ENCODE measurements at regions not wholly inside any gene's neighbourhood (a gene's known extent, or its start where the extent isn't known, plus 50 kb on each side); places are given as distances from the start of the nearest gene placed in this dataset.

DNA sequence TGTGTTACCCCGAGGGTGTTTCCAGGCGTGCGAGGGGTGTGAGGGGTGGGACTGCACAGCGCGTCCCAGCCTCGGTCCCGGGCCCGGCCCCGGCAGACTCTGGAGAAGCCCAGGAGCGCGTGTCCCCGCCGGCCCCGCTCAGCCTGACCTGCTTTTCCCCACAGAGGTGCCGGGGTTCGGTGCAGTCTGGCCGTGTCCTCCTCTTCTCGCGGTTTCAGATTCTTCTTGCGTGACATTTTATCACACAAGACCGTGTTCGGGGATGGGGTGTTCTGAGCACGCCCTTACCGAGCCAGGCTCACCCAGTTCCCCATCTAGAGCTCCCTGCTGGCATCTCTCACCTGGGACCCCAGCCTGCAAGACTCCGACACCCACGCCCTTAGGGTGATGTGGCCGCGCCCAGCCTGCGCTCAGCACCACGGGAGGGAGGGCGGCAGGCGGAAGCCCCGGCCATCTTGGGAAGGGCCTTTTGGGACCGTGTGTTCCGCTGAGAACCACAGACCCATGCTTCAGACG, 775.6 kb downstream of the BRD1 start:
- DNase-seq = peak; percentile 15

DNA sequence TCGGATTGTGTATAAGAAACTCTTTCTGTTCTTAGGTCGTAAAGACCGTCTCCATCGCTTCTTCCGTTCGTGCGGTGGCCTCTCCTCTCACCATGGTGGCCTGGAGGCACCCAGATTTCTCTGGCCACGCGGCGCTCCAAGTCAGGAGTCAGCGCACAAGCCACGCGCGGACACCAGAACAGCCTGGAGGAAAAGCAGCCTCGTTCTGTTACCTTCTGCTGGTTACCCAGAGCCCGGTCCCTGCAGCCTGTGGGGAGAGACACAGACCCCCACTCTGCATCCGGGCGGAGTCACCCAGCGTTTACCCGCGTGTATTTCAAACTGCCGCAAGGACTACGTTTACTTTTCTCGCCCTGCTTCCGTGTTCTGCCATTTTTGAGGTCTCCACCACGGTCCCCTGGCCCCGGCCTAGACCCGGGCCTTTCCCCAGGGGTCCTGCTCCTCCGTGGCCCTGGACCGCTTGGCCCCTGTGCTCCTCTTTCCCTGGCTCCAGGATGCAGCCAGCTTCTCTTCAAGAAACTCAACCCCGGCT, 776.1 kb downstream of the BRD1 start:
- no peak for DNase-seq

DNA sequence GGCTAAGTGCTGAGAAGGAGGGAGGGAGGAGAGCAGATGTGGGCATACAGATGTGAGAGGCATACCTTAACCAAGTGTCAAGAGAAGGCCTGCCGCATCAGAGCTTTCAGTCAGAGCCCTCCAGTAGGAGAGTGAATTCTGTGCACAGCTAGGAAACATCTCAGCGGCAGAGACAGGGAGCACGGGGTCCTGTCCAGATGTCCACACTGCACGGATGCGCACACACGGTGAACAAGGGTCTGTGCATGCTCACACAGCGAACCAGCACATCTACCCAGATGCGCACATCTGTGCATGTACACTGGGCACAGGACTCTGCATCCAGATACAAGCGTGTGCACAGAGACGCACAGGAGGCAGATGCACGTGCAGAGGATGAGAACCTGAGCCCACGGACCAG, 778.0 kb downstream of the BRD1 start:
- no peak for DNase-seq

DNA sequence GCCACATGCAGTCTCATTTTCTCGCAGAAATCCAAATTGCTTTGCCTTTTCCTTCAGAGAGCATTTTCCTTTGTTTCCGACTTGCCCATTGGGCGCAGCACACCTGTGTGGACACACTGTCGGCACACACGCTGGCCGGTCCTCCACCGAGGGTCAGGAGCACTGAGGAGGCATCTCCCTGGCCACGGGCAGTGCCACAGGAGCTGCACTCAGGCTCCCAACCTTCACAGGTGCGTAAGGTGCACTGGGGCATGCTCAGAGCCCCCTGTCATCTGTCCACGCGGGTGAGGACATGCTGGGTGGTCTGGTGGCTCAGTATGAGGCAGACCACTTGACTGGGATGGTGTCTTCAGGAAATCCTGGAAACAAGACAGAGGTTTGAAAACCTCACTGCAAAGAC, 779.1 kb downstream of the BRD1 start:
- no peak for DNase-seq

DNA sequence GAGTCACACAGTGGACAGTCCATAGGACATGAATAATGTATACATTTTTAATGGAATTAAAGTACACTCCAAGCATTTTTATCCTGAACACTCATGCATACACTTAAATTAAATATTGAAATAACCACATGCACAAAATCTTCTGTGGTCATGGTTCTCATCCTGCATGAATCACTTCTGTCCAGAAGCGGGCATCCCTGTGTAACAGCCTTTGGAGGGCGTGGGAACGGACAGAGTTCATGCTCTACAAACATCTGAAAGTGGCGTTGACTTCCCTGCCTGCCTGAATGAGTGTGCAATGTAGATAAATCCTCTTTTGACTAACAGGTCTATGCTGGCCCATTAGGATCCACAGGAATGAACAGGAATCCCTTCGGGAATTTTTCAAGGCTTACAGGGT, 780.2 kb downstream of the BRD1 start:
- no peak for DNase-seq

DNA sequence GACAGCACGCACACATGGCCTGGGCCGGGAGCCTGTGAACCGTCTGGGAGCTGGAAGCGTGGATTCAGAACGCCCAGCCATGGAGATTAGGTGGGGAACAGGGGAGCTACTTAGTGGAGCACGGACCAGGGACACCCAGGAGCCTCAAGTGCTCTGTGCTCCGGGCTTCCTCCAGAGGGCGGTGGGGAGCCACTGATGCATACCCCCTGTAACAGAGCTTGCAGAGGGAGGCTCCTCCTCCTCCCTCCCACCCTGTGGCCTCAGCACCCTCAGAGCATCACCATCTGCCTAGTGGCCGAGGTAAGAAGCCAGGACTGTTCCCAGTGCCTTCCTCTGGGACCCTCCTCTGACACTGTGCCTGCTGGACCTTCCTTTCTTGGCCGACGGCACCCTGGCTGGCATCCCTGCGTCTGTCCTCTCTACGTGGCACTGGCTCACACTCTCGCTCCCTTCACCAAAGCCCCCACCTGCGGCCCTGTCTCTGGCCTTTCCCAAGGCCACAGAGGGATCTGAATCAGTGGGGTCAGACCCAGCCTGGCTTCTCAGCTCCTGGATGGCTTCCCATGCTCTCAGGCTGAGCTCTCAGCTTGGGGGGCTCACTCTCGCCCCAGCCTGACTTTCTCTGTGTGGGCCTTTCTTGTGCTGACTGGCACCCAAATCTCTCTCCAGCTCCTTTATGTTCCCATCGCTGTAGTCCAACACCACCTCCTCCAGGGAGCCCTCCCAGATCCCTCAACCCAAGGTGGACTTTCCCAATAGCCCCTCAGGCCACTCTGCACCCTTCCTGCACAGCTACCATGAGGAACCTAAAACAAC, 780.9 kb downstream of the BRD1 start:
- DNase-seq = peak; percentile 3

DNA sequence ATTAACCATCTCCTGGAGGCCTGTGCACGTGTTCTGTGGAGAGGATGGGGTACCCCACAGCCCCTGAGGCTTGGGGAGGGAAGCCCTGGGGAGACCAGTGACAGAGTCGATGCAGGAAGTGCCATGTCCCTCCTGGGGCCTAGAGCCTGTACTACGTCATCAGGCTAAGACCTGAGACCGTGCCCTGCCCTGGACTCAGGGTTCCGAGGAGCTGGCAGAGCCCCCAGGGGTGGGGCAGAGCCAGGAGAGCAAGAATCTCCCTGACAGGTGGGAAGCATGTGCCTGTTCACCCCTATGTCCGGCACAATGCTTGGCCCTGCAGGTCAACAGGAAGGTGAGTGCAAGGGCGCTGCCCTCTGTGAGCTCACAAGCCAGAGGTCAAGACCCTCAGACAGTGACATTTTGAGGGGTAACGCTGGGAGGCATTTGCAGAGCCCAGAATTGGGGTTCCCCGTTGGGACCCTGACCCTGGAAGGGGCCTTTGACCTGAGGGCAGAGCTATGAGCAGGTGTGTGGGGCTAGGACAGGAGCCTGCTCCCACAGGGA, 781.6 kb downstream of the BRD1 start:
- DNase-seq = no peak

DNA sequence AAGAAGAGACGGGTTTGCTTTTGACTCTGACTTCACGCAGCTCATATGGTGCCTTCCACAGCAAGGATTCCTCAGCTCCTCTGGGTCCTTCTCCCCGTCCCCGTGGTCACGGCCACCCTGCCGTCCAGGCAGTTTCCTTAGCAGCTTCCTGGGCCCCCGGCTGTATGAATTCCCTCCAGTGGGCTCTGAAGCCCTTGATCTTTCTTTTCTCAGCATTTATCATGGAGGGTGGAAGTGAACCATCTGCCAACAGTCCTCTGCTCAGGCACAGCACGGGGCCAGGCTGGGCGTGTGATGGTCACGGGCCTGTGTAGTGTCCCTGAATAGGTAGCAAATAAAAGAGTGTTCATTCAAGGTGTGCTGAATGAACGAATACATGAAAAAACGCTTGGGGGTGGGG, 782.4 kb downstream of the BRD1 start:
- no peak for DNase-seq

DNA sequence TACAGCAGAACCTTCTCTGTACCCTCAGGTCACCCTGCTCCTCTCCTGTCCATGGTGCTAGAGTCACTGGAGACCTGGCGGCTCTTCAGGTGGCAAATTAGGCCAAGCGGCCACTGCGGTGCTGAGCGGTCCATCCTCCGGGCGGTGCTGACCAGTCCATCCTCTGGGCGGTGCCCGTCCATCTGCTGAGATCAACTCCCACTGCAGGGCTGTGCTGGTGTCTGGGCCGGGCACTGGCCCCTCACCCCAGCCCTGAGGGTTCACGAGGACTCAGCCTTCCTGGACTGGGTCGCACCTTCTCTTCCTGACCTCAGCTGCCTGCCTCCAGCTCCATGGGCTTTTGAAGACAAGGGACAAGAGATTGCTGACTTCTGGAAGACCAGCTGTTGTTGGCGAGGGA, 782.9 kb downstream of the BRD1 start:
- DNase-seq = no peak

DNA sequence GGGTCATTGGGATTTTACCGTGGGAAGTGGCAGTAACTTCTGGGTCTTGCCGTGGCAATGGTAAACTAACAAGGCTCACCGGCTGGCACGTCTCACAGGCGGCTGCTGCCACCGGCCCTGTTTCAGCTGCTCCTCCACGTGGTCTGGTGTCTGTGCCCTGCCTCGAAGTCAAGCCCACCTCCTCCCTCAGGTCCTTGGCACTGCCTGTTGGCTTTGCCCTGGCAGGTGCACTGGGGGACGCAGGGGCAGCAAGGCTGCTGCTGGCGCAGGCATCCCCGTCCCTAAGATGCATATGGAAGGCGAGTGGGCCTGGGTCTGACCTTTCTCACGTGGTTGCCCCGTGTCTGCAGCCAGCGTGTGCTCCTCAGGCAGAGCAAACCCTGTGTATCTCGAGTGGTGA, 783.6 kb downstream of the BRD1 start:
- DNase-seq = no peak

DNA sequence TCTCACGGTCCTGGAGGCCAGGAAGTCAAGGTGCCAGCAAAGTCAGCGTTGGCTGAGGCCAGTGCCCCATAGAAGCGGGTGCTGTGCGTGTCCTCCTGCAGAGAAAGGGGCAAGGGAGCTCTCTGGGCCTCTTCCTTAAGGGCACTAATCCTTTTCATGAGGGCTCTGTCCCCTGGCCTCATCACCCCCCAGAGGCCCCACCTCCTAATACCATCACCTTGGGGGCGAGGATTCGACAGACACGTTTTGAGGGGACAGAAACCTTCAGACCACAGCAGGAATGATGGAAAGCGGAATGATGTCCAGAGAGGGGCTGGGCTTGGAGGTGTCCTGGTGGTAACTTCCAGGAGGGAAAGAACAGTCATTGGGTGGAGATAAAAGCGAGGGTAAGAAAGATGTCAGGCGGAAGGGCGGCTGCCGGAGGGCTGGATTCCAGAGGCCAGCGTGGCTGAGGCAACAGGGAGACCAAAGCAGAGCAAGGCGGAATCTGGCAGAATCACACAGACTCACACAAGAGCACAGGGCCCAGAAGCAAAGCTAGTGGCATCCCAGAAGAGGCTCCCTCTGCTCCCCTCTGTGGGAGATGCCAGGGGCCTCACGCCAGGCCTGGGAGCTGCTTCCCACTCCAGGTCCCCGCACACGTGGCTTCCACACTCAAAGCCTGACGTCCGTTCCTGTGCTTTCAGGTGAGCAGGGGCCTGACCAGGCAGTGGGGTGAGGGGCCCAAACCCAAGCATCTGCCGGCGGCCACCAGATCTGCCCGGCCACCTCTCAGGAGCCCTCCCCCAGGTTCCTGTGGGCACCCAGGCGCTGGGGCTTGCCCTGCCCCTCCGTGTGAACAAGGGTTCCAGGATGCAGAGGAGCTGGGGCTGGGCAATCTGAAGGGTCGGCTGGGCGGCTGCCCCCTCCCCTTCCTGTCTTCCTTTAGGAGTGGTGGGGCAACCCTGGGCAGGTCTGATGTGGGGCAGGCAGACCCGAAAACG, 784.5 kb downstream of the BRD1 start:
- DNase-seq = no peak

DNA sequence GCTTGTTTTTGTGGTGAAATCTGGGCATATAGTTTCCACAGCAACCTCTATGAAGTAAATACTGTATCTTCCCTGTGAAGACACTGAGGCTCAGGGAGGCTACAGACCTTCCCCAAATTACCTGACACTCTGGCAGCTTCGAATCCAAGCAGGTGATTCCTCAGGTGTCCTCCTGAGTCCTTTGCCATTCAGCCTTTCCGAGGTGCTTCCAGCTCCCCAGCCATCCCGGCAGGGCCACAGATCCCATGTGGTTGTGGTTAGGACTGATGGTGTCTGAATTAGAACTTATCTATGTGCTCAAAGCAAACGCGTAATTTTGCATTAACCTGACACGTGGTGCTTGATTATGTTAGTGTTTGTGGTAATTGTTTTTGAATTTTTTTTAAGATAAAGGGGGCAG, 785.6 kb downstream of the BRD1 start:
- DNase-seq = no peak

DNA sequence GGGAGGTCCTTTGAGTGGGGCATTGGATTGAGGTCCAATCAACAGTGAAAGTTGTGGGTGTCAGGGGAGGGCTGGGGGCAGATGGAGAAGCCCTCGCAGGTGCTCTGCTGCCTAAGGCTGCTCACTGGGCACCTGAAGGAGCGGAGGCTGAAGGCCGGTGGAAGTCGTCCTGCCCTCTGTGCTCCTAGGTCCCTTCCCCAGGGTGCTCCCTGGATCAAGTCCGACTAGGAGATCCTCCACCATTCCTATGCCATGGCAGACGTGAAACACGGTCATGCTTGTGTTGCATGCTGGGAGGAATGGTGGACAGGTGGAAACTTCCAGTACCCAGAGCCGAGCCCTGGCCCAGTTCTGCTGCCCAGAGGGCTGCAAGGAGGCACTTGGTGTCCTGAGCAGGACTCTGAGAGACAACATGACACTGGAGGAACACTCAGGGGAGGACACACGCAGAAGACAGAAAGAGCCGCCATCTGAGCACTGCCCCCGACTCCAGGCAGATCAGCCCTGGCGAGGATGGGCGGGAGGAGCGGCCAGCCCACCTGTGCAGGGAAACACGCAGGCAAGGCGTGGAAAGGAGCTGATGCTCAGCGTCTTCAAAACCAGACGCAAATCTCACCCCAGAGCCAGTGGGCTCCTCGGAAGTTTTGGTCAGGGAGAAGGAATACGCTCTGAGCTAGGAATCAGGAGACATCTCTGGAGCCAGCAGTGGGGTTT, 786.8 kb downstream of the BRD1 start:
- no peak for DNase-seq

DNA sequence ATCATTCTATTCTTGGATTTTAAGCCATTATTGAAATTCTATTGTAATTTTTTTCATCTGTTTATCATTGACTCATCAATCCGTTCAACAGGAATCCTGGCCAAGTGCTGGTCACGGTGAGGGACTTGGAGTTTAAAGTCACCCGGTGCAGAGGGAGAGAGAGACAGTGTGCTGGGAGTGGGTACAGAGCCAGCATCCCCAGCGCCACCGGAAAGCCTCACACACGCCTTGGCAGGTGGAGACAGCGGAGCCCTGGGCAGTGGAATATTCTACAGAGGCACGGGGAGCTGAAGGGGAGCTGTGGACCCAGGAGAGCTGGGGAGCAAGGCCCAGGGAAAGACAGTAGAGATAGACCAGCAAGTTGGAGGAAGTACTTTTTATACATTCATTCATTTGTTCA, 787.6 kb downstream of the BRD1 start:
- no peak for DNase-seq

DNA sequence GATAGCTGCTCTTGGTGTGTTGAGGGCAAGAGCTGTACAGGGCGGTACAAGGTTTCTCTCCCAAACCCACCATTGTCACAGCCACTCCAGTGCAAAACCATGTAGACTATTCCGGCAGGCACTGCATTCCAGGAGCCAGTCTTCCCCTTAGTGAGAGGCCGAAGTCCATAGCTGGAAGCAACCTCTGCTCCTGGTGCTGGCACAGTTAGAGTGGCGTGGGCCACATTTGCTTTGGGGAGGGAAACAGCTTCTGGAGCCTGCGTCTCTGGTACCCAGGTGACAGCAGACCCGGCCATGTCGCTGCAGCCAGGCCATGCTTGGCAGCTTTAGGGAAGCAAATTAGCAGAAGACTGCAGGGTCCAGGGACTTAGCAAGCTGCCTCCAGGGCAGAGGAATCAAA, 788.0 kb downstream of the BRD1 start:
- no peak for DNase-seq

DNA sequence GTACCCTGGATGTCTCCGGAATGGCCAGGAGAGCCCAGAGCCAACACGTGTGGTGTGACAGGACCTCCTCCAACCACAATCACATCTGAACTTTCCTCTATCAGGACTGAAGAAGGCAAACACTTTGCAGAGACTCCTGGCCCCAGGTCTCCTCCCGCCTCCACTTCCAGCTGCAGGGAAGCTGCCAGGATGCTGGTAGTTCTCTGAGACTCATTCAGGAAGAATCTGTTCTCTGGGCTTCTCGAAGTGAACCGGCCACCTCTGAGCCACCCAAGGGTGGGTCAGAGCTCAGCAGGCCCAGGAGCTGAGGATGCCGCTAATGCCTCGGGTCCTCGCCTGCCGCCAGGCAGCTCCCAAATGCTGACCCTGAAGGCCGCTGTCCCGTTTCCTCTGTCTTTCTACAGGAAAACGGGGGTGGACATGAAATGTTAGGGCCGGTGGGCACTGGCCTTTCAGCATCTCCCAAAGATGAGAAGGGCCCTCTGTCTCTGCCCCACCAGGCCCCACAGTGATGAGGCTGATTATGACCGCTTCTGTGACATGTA, 789.9 kb downstream of the BRD1 start:
- DNase-seq = no peak

DNA sequence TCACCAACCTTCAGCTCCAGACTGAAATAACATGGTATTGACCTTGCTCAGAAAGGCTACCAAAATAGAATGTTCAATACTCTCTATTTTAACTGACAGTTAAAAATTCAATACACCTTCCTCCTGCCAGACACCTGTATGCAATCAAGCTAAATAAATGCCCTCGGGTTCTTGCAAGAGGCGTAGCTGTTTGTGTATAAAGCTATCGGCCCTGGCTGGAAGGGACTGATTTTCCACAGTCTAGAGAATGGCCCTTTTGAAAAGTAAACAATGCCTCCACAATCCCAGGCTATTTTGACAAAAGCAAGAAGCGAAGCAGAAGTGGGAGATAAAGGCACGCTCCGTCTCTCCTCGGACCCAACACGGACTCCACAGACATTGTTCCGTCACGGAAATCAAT, 791.2 kb downstream of the BRD1 start:
- no peak for DNase-seq

DNA sequence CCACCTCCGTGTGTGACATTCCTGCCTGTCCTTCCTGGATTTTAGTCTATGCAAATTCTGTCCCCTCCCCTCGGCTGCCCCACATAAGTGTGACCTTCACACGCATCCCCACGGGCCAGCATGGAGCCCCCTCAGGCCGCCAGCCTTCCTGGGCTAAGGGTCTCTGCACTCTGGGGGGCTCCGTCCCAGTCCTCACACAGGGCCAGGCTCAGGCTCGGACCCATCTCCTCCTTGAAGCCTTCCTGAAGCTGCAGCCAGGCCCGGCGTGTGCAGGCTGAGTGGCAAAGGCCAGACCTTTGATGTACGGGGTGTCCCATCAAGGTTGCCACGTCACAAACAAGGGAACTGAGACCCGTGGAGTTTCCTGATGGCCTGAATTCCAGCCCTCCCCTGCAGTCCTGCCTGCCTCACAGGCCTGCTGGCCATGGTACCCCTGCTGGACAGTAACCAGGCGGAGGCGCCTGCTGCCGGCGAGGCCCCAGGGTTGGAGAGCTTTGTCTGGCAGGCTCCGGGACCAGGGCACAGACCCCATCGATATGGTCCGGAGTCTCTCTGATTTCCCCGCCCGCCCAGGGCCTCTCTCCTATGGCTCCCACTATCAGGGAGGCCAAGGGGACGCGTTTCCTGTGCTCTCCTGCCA, 791.7 kb downstream of the BRD1 start:
- DNase-seq = no peak

DNA sequence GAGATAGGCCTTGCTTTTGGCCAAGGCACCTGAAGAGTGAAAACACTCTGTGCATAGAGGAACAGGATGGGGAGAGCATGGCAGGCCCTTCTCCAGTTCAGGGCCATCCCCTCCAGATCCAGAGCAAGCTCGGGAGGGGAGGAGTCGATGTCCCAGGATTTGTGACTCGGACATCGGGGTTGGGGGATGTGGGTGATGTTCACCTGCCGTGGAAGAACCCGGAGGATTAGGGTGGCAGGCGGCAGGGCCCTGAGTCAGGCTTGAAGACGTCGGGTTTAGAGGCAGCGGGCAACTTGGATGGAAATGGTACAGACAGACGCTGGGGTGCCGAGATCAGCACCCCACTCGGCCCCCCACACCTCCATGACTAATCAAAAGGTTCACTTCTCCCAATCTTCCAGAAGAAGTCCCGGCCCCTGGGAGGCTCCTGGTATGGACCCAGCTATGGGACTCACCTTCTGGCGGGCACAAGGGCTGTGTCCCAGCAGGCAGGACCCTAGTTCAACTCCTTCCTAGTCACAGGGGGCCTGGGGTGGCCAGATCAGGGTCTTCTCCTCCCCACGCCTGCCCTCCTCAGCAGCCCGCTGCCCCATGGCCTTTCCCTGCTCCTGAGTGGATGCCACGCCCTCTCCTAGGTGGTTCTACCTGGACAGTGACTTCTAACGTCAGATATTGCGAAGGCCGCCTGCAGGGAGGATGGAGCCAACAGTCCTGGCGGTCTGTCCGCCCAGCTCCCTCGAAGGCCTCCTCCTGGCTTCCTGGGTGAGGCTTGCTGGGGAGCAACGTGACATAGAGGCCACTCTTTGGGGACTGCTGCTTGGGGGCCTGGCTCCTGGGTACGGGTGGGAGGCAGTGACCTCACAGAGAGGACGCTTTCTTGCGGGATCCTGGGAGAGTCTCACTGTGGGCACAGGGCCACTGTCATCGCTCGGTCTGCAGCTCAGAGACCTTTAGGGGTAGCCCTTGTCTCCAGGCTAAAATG, 792.5 kb downstream of the BRD1 start:
- DNase-seq = no peak

DNA sequence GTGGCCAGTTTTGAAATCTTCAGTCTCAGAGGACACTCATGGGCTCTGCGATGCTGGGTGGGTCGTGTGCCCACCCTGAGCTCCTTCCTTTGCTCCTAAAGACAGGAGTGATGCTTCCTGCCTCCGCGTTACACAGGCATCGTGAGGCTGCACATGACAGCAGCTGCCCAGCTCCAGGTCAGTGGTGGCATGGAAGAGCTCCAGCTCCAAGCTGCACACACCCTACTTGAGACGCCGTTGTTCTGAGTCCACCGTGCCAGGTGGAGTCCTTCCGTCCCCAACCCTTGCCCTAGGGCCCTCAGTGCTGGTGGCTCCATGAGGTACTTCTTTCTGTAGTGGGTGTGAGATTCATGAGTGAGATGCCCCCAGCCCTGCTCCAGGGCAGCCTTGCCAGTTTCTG, 794.1 kb downstream of the BRD1 start:
- DNase-seq = no peak

DNA sequence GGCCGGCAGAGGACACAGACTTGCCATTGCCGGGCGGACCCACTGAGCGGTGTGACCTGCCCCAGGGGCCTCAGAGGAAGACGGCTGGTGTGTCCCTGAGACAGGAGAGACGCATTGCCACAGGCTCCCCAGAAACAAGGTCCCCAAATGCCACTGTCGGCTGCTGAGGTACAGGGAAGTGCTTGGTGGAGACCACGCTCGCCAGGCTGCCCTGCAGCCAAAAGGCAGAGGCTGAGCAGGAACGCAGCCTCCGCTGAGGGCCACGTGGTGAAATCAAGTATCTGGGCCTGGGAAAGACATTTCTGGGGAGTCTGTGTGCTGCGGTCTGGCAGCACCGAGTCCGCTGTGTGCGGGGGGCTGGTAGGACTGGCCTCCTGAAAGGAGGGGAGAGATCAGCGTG, 794.9 kb downstream of the BRD1 start:
- no peak for DNase-seq

Measured in stimulated activated CD4-positive, alpha-beta T cell treated with anti-CD3 and anti-CD28 coated beads, Interleukin-12 subunit alpha, Interleukin-12 subunit beta, amount 100 ng/mL, for 4 hours (primary cell).